BLaER1 treated with 17β-estradiol and CSF1 and Interleukin-3, amounts not matched to agents 10 nM and 100 nM (cell line): ENCODE measurements at regions not wholly inside any gene's neighbourhood (a gene's known extent, or its start where the extent isn't known, plus 50 kb on each side); places are given as distances from the start of the nearest gene placed in this dataset.

Experiments
- H3K27ac ChIP-seq, 11 experiments: shearing (Covaris generic); formaldehyde crosslinking; 2 replicates each; pipeline ENCODE4 v1.8.1; 2022
- H3K27me3 ChIP-seq, 11 experiments: shearing (Covaris generic); formaldehyde crosslinking; 2 replicates each; pipeline ENCODE4 v1.8.1; 2022
- H3K36me3 ChIP-seq, 11 experiments: shearing (Covaris generic); formaldehyde crosslinking; 2 replicates each; pipeline ENCODE4 v1.8.1; 2022
- H3K4me1 ChIP-seq, 10 experiments: shearing (Covaris generic); formaldehyde crosslinking; 2 replicates each; pipeline ENCODE4 v1.8.1; 2022
- H3K4me2 ChIP-seq, 11 experiments: shearing (Covaris generic); formaldehyde crosslinking; 2 replicates each; pipeline ENCODE4 v1.8.1; 2022
- H3K4me3 ChIP-seq, 10 experiments: shearing (Covaris generic); formaldehyde crosslinking; 2 replicates each; pipeline ENCODE4 v1.8.1; 2022
- H3K9ac ChIP-seq, 11 experiments: shearing (Covaris generic); formaldehyde crosslinking; 2 replicates each; pipeline ENCODE4 v1.8.1; 2022
- H3K9me3 ChIP-seq, 11 experiments: shearing (Covaris generic); formaldehyde crosslinking; replicated peaks in 1 of 11; 2 replicates each; pipeline ENCODE4 v1.8.1; 2022
- H4K20me1 ChIP-seq, 11 experiments: shearing (Covaris generic); formaldehyde crosslinking; 2 replicates each; pipeline ENCODE4 v1.8.1; 2022
- Cebpa-rat ChIP-seq, 11 experiments: shearing (Covaris generic); IDR thresholded peaks; 2 replicates each; pipeline ENCODE4 v1.8.1; 2022

DNA sequence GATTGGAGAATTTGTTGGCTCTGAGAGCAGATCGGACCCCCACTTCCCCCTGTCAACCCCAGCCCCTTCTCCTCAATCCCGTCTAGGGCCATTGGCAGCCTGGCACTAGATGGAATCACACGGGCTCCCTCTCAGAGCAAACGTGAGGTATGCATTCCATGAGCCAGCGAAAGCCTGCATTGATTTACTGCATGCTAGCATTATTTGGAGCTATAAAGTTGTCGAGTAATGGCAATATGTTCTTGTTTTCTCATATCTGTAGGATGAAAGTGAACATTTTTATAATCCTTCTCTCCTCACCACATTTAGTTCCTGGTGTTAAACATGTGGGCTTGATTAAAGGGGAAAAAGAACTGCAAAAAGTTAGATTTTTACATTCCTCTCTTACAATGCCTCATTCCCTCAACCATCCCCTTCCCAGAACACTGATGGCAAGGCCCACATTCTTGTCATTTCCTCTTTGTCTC is 159.2 kb downstream of the SPRY1 start:
- no peak overlapping the region for H3K4me3 ChIP-seq
- H4K20me1 ChIP-seq: no peaks in the 10 kb centered on the region
- H3K4me2 ChIP-seq: peak overlapping the region in 2 of 11 experiments; percentile 22 to 50; a peak in 4 of 22 replicates
- TF ChIP-seq Cebpa-rat (IDR thresholded peaks at IDR 0.05): no peak
- H3K4me1 ChIP-seq: peaks cover 0 to 22% (median 0%) of the 10 kb centered on the region in 10 experiments; a peak in 4 of 20 replicates
- H3K27ac ChIP-seq: no peak overlapping the region
- no peaks in the 10 kb centered on the region; a peak in 1 of 22 replicates for H3K9me3 ChIP-seq
- H3K36me3 ChIP-seq: no peaks in the 10 kb centered on the region
- no peaks in the 10 kb centered on the region for H3K27me3 ChIP-seq
- H3K9ac ChIP-seq: no peak overlapping the region

DNA sequence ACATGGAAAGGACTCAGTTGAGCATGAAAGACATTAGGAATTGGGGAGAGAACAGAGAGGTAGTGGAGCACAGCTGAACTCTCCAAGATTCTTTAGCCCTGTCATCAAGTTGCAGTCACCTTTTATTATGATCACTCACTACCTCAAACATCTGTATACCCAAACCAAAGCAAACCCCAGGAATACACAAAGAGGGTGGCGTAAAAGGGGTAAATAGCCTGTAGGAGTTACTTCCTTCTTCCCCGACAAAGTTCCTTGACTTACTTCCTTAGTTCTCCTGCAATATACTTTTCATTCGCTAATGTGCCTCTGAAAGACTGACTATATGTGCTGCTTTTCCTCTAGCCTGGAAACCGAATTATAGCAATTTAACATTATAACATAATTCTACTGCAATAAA is 159.9 kb downstream of the SPRY1 start:
- H3K9ac ChIP-seq: no peak overlapping the region
- H3K27ac ChIP-seq: no peak overlapping the region
- H3K9me3 ChIP-seq: no peaks in the 10 kb centered on the region
- TF ChIP-seq Cebpa-rat (IDR thresholded peaks at IDR 0.05): no peak
- no peaks in the 10 kb centered on the region for H3K27me3 ChIP-seq
- no peak overlapping the region for H3K4me3 ChIP-seq
- peak overlapping the region in 1 of 11 experiments; percentile 50; a peak in 1 of 22 replicates for H3K4me2 ChIP-seq
- H3K36me3 ChIP-seq: no peaks in the 10 kb centered on the region
- H3K4me1 ChIP-seq: peaks cover 0 to 22% (median 0%) of the 10 kb centered on the region in 10 experiments; a peak in 4 of 20 replicates
- H4K20me1 ChIP-seq: no peaks in the 10 kb centered on the region

DNA sequence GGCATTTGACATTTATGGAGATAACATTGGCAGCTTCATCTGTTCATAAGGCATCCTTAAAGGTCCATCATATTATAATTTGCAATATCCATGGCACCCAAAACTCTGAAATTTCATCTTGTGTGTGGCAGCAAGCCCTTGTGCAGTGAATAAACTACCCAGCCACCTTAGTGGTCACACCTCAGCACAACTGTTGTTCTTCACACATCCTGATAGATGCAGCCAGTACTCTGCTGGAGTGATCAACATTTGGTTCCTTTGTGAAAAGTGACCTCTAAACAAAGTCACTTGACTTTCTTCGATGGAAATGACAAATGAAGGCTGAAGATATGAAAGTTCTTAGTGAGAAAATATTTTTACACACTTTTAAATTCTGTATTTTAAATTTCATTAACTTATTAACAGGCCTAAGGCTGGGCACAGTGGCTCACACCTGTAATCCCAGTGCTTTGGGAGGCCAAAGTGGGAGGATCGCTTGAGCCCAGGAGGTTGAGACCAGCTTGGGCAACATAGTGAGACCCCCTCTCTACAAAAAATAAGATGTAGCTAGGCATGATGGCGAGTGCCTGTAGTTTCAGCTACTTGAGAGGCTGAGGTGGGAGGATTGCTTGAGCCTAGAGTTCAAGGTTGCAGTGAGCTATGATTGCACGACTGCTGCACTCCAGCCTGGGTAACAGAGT is 161.4 kb downstream of the SPRY1 start:
- H3K4me3 ChIP-seq: no peak overlapping the region
- H3K27ac ChIP-seq: no peak overlapping the region
- H3K4me2 ChIP-seq: no peak overlapping the region
- no peaks in the 10 kb centered on the region for H3K27me3 ChIP-seq
- no peak overlapping the region for H3K9ac ChIP-seq
- H3K36me3 ChIP-seq: no peaks in the 10 kb centered on the region
- peaks cover 0 to 22% (median 0%) of the 10 kb centered on the region in 10 experiments; a peak in 4 of 20 replicates for H3K4me1 ChIP-seq
- no peaks in the 10 kb centered on the region for H3K9me3 ChIP-seq
- no peaks in the 10 kb centered on the region for H4K20me1 ChIP-seq
- TF ChIP-seq Cebpa-rat (IDR thresholded peaks at IDR 0.05): no peak

DNA sequence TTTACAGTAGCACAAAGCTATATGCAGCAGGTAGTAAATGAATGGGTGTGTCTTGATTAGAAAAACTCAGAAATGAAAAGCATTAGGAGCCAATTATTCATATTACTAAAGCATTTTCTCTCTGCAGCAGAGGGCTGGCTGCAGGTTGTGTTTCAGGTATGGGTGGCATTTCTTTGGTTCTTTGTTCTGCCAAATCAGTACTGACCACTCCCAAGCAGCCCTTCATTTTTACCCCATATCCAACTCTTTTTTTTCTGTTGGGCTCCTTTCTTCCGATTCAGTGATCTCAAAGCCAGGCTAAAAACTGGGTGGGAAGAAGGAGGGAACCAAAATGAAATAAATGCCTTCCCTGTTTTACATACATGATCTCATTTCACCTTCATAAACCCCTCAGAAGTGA is 162.3 kb downstream of the SPRY1 start:
- Histone ChIP-seq H3K27me3 (no peaks in the 10 kb centered on the region), H3K9me3 (no peaks in the 10 kb centered on the region), H3K4me2 (no peak overlapping the region), H3K9ac (no peak overlapping the region), H3K4me1 (peaks cover 0 to 16% (median 0%) of the 10 kb centered on the region in 10 experiments; a peak in 4 of 20 replicates), H3K27ac (no peak overlapping the region), H3K4me3 (no peak overlapping the region), H4K20me1 (no peaks in the 10 kb centered on the region), H3K36me3 (no peaks in the 10 kb centered on the region)
- no peak for TF ChIP-seq Cebpa-rat (IDR thresholded peaks at IDR 0.05)

DNA sequence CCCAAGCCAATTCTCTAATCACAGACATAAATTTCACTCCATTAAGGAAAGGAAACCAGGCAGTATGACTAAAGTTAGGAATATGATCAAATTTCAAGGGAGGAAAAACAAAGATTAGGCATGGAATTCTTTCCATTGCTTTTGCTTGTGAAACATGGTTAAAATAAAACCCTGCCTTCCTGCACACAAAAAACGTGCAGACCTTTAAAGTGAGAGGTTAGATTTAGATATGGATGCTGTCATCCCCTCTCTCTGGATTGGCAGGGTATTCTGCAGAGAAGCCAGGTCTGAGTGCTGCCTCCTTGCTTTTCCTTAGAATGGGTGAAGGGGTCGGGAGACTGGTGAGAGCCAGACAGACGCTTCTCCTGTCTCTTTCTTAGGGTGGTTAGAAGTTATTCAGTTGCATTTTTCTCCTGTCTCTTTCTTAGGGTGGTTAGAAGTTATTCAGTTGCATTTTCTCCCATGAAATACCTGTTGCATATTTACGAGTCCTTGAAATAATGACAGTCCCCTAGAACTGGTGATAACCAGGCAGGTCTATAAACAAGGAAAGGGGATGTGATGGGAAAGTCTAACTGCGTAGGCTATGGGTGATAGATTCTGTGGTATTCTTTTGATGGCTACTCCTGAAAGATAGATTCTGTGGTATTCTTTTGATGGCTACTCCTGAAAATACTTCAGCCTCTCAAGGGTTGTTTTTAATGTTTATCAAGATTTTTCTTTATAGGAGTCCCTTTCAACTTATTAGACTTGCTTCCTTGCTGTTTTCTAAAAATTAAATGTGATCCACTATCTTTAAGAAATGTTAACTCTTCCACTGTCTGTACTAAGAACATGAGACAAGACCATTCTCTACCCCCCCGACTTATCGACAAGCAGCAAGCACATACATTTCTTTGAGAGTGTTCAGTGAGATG is 163.6 kb downstream of the SPRY1 start:
- no peaks in the 10 kb centered on the region for H3K27me3 ChIP-seq
- H3K9me3 ChIP-seq: no peaks in the 10 kb centered on the region
- TF ChIP-seq Cebpa-rat (IDR thresholded peaks at IDR 0.05): no peak
- H3K36me3 ChIP-seq: no peaks in the 10 kb centered on the region
- H3K4me2 ChIP-seq: no peak overlapping the region
- H3K27ac ChIP-seq: no peak overlapping the region
- no peaks in the 10 kb centered on the region for H4K20me1 ChIP-seq
- peaks cover 0 to 12% (median 0%) of the 10 kb centered on the region in 10 experiments; a peak in 4 of 20 replicates for H3K4me1 ChIP-seq
- no peak overlapping the region for H3K4me3 ChIP-seq
- no peak overlapping the region for H3K9ac ChIP-seq

DNA sequence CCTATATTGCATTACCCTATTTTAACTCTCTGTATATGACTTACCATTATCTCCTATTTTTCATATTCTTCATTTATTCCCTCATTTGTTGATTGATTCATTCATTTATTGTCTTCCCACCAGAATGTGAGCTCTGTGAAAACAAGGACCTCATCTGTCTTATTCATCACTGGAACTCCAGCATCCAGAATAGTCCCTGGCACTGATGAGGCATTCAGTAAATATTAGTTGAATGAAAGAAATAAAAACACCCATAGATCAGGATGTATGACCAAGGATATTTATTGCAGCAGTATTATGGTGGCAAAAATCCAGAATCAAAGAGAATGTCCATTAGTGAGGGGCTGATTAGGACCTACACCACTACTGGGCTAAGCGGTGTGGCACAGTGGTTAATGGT is 164.9 kb downstream of the SPRY1 start:
- H3K4me3 ChIP-seq: no peak overlapping the region
- H3K27ac ChIP-seq: no peak overlapping the region
- H3K27me3 ChIP-seq: no peaks in the 10 kb centered on the region
- peaks cover 0 to 3% (median 0%) of the 10 kb centered on the region in 10 experiments; a peak in 2 of 20 replicates for H3K4me1 ChIP-seq
- peaks cover 0 to 8% (median under 1%) of the 10 kb centered on the region in 11 experiments; a peak in 6 of 22 replicates for H3K9me3 ChIP-seq
- no peak for TF ChIP-seq Cebpa-rat (IDR thresholded peaks at IDR 0.05)
- no peaks in the 10 kb centered on the region for H4K20me1 ChIP-seq
- H3K36me3 ChIP-seq: no peaks in the 10 kb centered on the region
- H3K9ac ChIP-seq: no peak overlapping the region
- H3K4me2 ChIP-seq: no peak overlapping the region

DNA sequence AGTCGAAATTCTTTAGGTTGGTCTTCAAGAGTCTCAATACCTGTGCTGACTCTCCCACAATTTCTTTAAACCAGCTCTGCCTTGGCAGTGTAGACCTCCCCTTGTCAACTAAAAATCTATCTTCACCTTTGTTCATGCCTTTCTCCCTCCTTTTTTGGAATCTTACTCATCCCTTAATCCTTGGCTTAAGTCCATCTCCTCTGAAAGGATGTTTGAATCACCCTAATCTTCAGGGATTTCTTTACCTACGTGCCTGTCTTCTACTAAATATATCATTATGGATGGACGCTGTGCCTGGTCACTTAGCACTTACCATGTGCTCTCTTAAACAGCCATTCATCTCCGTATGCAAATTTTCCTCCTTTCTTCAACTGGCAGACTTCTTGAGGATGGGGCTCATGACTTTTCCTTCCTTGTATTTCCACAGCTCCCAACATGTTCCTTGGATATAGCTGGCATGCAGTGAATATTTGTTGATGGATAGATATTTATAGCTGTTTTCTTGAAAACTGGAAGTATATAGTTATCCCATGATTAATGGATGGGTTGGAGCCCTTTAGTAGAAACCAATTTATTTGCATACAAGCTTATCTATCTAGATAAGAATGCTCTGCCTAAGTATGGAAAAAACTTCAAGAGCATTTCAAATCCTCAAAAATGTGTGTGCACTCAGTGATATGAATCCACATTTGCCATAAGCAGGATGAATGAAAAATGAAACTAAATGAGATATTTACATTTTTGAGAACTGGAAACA is 166.6 kb downstream of the SPRY1 start:
- Histone ChIP-seq H3K4me3 (no peak overlapping the region), H3K4me1 (no peaks in the 10 kb centered on the region), H3K36me3 (no peaks in the 10 kb centered on the region), H3K9ac (no peak overlapping the region), H3K27ac (no peak overlapping the region), H3K4me2 (no peak overlapping the region), H4K20me1 (no peaks in the 10 kb centered on the region), H3K9me3 (peaks cover 0 to 17% (median 11%) of the 10 kb centered on the region in 11 experiments; a peak in 15 of 22 replicates), H3K27me3 (no peaks in the 10 kb centered on the region)
- TF ChIP-seq Cebpa-rat (IDR thresholded peaks at IDR 0.05): no peak

DNA sequence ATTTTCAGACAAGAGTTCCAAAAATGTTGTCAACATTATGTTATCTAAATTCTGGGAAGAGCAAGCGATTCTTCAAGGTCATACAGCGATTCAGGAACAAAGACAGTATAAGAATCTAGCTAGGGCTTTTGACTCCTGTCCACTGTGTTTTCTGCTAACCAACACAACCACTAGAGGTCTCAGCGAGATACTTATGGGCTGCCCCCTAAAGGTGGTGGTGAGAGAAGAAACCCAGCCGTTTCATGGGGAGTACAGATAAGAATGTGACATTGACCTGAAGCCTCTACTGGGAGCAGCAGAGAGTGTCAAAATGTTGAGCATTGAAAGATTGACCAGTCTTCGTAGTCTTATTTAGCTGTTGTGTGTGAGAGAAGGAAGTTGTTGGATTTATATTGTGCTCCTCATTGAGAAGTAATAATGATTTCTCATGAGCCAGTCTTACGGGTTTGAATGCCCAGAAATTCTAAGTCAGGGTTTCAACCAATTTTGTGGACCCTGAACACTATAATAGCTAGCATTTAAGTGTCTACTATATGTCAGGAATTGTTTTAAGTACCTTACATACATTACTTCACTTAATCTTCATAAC is 168.3 kb downstream of the SPRY1 start:
- TF ChIP-seq Cebpa-rat (IDR thresholded peaks at IDR 0.05): no peak
- Histone ChIP-seq H3K36me3 (no peaks in the 10 kb centered on the region), H3K4me3 (no peak overlapping the region), H3K9ac (no peak overlapping the region), H3K27ac (no peak overlapping the region), H3K4me2 (no peak overlapping the region), H3K9me3 (peaks cover 0 to 19% (median 11%) of the 10 kb centered on the region in 11 experiments; a peak in 15 of 22 replicates), H3K4me1 (no peaks in the 10 kb centered on the region), H4K20me1 (no peaks in the 10 kb centered on the region), H3K27me3 (no peaks in the 10 kb centered on the region)
